ENCODE measurements at regions not wholly inside any gene's neighbourhood (a gene's known extent, or its start where the extent isn't known, plus 50 kb on each side); places are given as distances from the start of the nearest gene placed in this dataset.

DNA sequence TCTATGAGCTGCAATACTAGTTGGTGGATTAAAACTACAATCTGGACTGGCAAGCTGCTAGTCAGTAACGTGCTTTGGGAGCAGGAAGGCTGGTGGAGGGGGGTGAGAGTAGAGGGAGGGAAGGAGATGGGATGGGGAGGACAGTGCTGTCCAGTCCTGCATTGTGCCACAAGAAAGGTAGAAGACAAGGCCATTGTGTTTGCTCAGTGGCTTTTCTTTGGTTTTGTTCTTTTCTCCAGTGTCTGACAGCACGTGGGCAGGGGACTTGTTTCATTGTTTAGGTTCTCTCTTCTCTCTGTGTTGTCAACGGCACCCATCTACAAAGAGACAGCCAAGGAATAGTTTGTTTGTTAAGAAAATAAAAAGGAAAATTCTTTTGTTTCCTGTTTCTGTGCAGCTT, 362.8 kb upstream of the PLXNA2 start:
- intact Hi-C loops (cut with DNase I): no loop called here
- H3K27me3 ChIP-seq: no peaks in the 10 kb centered on the region
- H3K4me1 ChIP-seq: peaks cover 0 to 4% (median 1%) of the 10 kb centered on the region in 9 donors
- TF ChIP-seq, protein P1, sequence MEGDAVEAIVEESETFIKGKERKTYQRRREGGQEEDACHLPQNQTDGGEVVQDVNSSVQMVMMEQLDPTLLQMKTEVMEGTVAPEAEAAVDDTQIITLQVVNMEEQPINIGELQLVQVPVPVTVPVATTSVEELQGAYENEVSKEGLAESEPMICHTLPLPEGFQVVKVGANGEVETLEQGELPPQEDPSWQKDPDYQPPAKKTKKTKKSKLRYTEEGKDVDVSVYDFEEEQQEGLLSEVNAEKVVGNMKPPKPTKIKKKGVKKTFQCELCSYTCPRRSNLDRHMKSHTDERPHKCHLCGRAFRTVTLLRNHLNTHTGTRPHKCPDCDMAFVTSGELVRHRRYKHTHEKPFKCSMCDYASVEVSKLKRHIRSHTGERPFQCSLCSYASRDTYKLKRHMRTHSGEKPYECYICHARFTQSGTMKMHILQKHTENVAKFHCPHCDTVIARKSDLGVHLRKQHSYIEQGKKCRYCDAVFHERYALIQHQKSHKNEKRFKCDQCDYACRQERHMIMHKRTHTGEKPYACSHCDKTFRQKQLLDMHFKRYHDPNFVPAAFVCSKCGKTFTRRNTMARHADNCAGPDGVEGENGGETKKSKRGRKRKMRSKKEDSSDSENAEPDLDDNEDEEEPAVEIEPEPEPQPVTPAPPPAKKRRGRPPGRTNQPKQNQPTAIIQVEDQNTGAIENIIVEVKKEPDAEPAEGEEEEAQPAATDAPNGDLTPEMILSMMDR (IDR thresholded peaks at IDR 0.05): no peak
- no peaks in the 10 kb centered on the region for H3K36me3 ChIP-seq
- ATAC-seq: no peak
- H3K4me3 ChIP-seq: no peak overlapping the region
- DNase-seq: no peak
- H3K9me3 ChIP-seq: no peaks in the 10 kb centered on the region
- WGBS, 2 donors: 72 to 90% methylated on average over 3 of the region's 3 CpGs
- H3K27ac ChIP-seq: no peak overlapping the region

DNA sequence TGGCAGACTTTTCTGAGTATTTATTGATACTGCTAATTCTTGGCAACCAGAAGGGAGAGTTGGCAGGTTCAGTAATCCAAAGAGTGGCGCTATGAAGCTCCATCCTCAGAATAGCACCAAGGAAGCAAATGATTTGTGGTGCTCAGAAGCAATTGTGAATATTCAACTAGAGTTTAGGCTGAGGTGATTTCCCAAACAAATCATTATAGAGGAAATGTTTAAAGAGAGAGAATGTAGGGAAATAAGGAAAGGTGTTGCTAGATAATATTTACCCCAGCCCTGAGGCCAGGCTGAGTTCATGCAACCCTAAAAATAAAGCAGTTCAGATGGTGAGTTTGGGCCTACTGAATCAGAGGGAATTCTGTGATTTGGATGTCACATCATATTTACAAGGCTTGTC, 363.4 kb upstream of the PLXNA2 start:
- ATAC-seq: no peak
- TF ChIP-seq, protein P1 (IDR thresholded peaks at IDR 0.05): no peak
- Histone ChIP-seq H3K9me3 (no peaks in the 10 kb centered on the region), H3K4me3 (no peak overlapping the region), H3K27ac (no peak overlapping the region), H3K27me3 (no peaks in the 10 kb centered on the region), H3K4me1 (no peaks in the 10 kb centered on the region), H3K36me3 (no peaks in the 10 kb centered on the region)
- 83 to 94% methylated on average over 1 of the region's 1 CpG for WGBS, 2 donors
- no peak for DNase-seq
- intact Hi-C loops (cut with DNase I): no loop called here

DNA sequence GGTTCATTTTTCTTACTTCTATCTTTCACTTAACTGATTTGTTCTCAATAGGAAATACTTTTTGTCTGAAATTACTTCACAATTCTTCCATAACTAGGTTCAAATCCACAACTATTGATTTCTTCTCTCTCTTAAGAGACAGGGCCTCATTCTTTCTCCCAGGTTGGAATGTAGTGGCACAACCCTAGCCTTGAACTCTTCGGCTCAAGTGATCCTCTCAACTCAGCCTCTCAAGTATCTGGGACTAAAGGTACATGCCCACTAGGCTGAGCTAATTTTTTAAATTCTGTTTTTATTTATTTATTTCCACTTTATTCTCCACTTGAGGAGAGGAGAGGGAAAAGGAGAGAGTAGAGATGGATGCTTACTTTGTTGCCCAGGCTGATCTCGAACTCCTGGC, 370.4 kb upstream of the PLXNA2 start:
- Histone ChIP-seq H3K27me3 (no peaks in the 10 kb centered on the region), H3K27ac (no peak overlapping the region), H3K4me3 (no peak overlapping the region), H3K4me1 (no peaks in the 10 kb centered on the region), H3K36me3 (no peaks in the 10 kb centered on the region), H3K9me3 (peaks cover 0 to 16% (median 6%) of the 10 kb centered on the region in 11 donors)
- ATAC-seq (no peak), DNase-seq (no peak)
- WGBS, 2 donors: 82 to 96% methylated on average over 2 of the region's 2 CpGs
- intact Hi-C loops (cut with DNase I): no loop called here
- TF ChIP-seq, protein P1 (IDR thresholded peaks at IDR 0.05): no peak

DNA sequence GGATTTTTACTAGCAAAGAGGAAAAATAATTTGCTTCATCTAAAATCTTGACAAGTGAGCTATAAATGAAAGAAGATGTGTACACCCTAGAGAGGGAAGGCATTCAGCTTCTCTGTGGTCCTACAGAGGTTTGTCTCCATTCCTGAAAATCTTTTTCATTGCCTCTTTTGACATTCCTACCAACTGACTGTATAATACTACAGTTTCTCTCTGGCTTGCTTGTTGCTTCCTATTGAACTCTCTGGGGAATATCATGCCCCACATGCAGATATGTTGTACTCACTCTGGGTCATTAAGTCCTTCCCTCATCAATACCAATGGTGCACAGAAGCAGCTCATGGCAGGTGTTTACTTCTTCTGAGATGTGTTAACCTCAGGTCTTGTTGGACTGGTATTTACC, 371.2 kb upstream of the PLXNA2 start:
- no peaks in the 10 kb centered on the region for H3K4me1 ChIP-seq
- no peaks in the 10 kb centered on the region for H3K27me3 ChIP-seq
- H3K9me3 ChIP-seq: peaks cover 0 to 24% (median 8%) of the 10 kb centered on the region in 11 donors
- no peak for DNase-seq
- TF ChIP-seq, protein P1 (IDR thresholded peaks at IDR 0.05): no peak
- no peaks in the 10 kb centered on the region for H3K36me3 ChIP-seq
- H3K27ac ChIP-seq: no peak overlapping the region
- ATAC-seq: no peak
- no peak overlapping the region for H3K4me3 ChIP-seq
- intact Hi-C loops (cut with DNase I): no loop called here

DNA sequence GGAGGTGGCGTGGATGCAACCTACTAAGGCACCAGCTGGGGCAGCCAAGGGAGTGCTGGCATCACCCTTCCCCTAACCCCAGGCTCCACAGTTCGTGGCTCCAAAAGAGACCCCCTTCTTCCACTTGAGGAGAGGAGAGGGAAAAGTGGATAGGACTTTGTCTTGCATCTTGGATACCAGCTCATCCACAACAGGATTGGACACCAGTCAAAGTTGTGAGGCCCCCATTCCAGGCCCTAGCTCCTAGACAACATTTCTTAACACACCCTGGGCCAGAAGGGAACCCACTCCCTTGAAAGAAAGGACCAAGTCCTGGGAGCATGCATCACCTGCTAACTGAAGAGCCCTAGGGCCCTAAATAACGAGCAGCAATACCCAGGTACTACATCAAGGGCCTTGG, 372.6 kb upstream of the PLXNA2 start:
- H3K4me3 ChIP-seq: no peak overlapping the region
- peaks cover 0 to 38% (median 18%) of the 10 kb centered on the region in 11 donors for H3K9me3 ChIP-seq
- no peak overlapping the region for H3K27ac ChIP-seq
- no peak for DNase-seq
- 87 to 97% methylated on average over 3 of the region's 3 CpGs for WGBS, 2 donors
- intact Hi-C loops (cut with DNase I): no loop called here
- no peaks in the 10 kb centered on the region for H3K27me3 ChIP-seq
- no peaks in the 10 kb centered on the region for H3K36me3 ChIP-seq
- ATAC-seq: no peak
- TF ChIP-seq, protein P1 (IDR thresholded peaks at IDR 0.05): no peak
- no peaks in the 10 kb centered on the region for H3K4me1 ChIP-seq

All from heart right ventricle (tissue), 16 donors.